HEK293T (cell line): ENCODE measurements at regions not wholly inside any gene's neighbourhood (a gene's known extent, or its start where the extent isn't known, plus 50 kb on each side); places are given as distances from the start of the nearest gene placed in this dataset.

Experiments used
- CTCF ChIA-PET: fragments of 350-600 bp; formaldehyde crosslinking; extraction: SDS; loops from one replicate; lab custom pipeline; 2021; ENCODE audit warnings: antibody characterized with exemption, inconsistent platforms; lab: Yijun Ruan, JAX
- POLR2A ChIA-PET: fragments of 350-600 bp; formaldehyde crosslinking; extraction: SDS; loops from one replicate; lab custom pipeline; 2020; ENCODE audit warnings: antibody characterized with exemption, inconsistent platforms; lab: Yijun Ruan, JAX
- DNase-seq: peaks from one replicate; pipeline ENCODE4 v3.0.0; 2012; ENCODE audit warnings: mixed read lengths; ENCODE audit errors: extremely low spot score
- ARNT ChIP-seq: fragments of 450-650 bp; IDR thresholded peaks from 2 replicates; pipeline ENCODE4 v1.6.1; 2017; ENCODE audit warnings: mild to moderate bottlenecking
- BHLHE40 ChIP-seq: fragments of 450-650 bp; IDR thresholded peaks from 2 replicates; pipeline ENCODE4 v1.6.1; 2016; ENCODE audit warnings: mild to moderate bottlenecking, moderate library complexity, borderline replicate concordance
- CTBP1 ChIP-seq: fragments of 450-650 bp; IDR thresholded peaks from 2 replicates; pipeline ENCODE4 v1.6.1; 2016; ENCODE audit warnings: borderline replicate concordance
- ELF4 ChIP-seq: fragments of 450-650 bp; IDR thresholded peaks from 2 replicates; pipeline ENCODE4 v1.6.1; 2017; ENCODE audit warnings: antibody characterized with exemption
- FOXA1 ChIP-seq: fragments of 450-650 bp; IDR thresholded peaks from 2 replicates; pipeline ENCODE4 v1.6.1; 2016; ENCODE audit warnings: mild to moderate bottlenecking
- FOXK2 ChIP-seq: fragments of 450-650 bp; IDR thresholded peaks from 2 replicates; pipeline ENCODE4 v1.6.1; 2016; ENCODE audit warnings: mild to moderate bottlenecking
- FOXM1 ChIP-seq: fragments of 450-650 bp; IDR thresholded peaks from 2 replicates; pipeline ENCODE4 v1.6.1; 2017; ENCODE audit warnings: mild to moderate bottlenecking, borderline replicate concordance
- HDGF ChIP-seq: fragments of 450-650 bp; IDR thresholded peaks from 2 replicates; pipeline ENCODE4 v1.6.1; 2017; ENCODE audit warnings: antibody characterized with exemption, borderline replicate concordance
- L3MBTL2 ChIP-seq: fragments of 450-650 bp; conservative IDR thresholded peaks from 2 replicates; pipeline ENCODE4 v1.6.1; 2016; ENCODE audit warnings: mild to moderate bottlenecking
- LEF1 ChIP-seq: fragments of 450-650 bp; IDR thresholded peaks from 2 replicates; pipeline ENCODE4 v1.6.1; 2017; ENCODE audit warnings: mild to moderate bottlenecking, borderline replicate concordance
- NFRKB ChIP-seq: fragments of 450-650 bp; IDR thresholded peaks from 2 replicates; pipeline ENCODE4 v1.6.1; 2016; ENCODE audit warnings: mild to moderate bottlenecking, moderate library complexity
- PKNOX1 ChIP-seq: fragments of 450-650 bp; IDR thresholded peaks from 2 replicates; pipeline ENCODE4 v1.6.1; 2016
- SP1 ChIP-seq: fragments of 450-650 bp; IDR thresholded peaks from 2 replicates; pipeline ENCODE4 v1.6.1; 2017
- SUZ12 ChIP-seq: fragments of 450-650 bp; IDR thresholded peaks from 2 replicates; pipeline ENCODE4 v1.6.1; 2016; ENCODE audit warnings: mild to moderate bottlenecking
- TARDBP ChIP-seq: fragments of 450-650 bp; IDR thresholded peaks from 2 replicates; pipeline ENCODE4 v1.6.1; 2016
- ZNF384 ChIP-seq: fragments of 450-650 bp; IDR thresholded peaks from 2 replicates; pipeline ENCODE4 v1.6.1; 2016

GRCh38 chr18:64488698-64489097 lies 339.8 kb upstream of the LINC00305 start:
- no peak for DNase-seq
- ChIA-PET POLR2A (no interaction called here), CTCF (no interaction called here)
- no peak for TF ChIP-seq FOXK2
- no peak for TF ChIP-seq ELF4
- no peak for TF ChIP-seq SP1
- no peak for TF ChIP-seq CTBP1
- TF ChIP-seq L3MBTL2 = no peak
- no peak for TF ChIP-seq HDGF
- no peak for TF ChIP-seq NFRKB
- TF ChIP-seq ZNF384 = no peak
- no peak for TF ChIP-seq ARNT
- no peak for TF ChIP-seq LEF1
- TF ChIP-seq FOXA1 = no peak
- no peak for TF ChIP-seq FOXM1

- CTCF ChIA-PET = no interaction called here
- TF ChIP-seq FOXA1 = no peak
- TF ChIP-seq SP1 = no peak
- TF ChIP-seq PKNOX1 = no peak
- no peak for TF ChIP-seq CTBP1
- TF ChIP-seq FOXM1 = no peak
- no peak for TF ChIP-seq TARDBP
- no peak for TF ChIP-seq SUZ12
- no peak for TF ChIP-seq NFRKB
- TF ChIP-seq HDGF = no peak
- TF ChIP-seq ELF4 = no peak
- TF ChIP-seq ZNF384 = no peak
- TF ChIP-seq LEF1 = no peak
- no peak for TF ChIP-seq L3MBTL2
- TF ChIP-seq FOXK2 = no peak
- no peak for TF ChIP-seq ARNT
- no peak for TF ChIP-seq BHLHE40
- no peak for DNase-seq
- POLR2A ChIA-PET = no interaction called here
These were observed 325.9 kb upstream of the LINC00305 start for GRCh38 chr18:64474773-64475172.

- no peak for TF ChIP-seq L3MBTL2
- DNase-seq = no peak
- CTCF ChIA-PET = no interaction called here
- POLR2A ChIA-PET = no interaction called here
These were observed 325.4 kb upstream of the LINC00305 start for GRCh38 chr18:64474255-64474654.

GRCh38 chr18:64449434-64449833 lies 300.5 kb upstream of the LINC00305 start:
- TF ChIP-seq ZNF384 (no peak), FOXA1 (no peak), LEF1 (no peak), BHLHE40 (no peak), FOXM1 (no peak), NFRKB (no peak), SP1 (no peak), TARDBP (no peak), FOXK2 (no peak)
- CTCF ChIA-PET = no interaction called here
- DNase-seq = no peak
- POLR2A ChIA-PET = no interaction called here

GRCh38 chr18:64444819-64445218 lies 295.9 kb upstream of the LINC00305 start:
- CTCF ChIA-PET = no interaction called here
- DNase-seq = no peak
- POLR2A ChIA-PET = no interaction called here
- no peak for TF ChIP-seq NFRKB
- no peak for TF ChIP-seq ARNT
- TF ChIP-seq ELF4 = no peak
- TF ChIP-seq SUZ12 = no peak
- no peak for TF ChIP-seq FOXK2
- TF ChIP-seq FOXA1 = no peak
- TF ChIP-seq SP1 = no peak
- TF ChIP-seq HDGF = no peak
- TF ChIP-seq ZNF384 = no peak

GRCh38 chr18:64438178-64438577 lies 289.3 kb upstream of the LINC00305 start:
- ChIA-PET POLR2A (no interaction called here), CTCF (interaction anchor here (0.6 kb wide), 1 partner anchor 361 kb away, joined by 3 read pairs; no protein-coding TSS in a partner anchor)
- no peak for DNase-seq
- no peak for TF ChIP-seq CTBP1
- no peak for TF ChIP-seq FOXA1
- no peak for TF ChIP-seq L3MBTL2
- TF ChIP-seq SP1 = no peak
- TF ChIP-seq FOXK2 = no peak
- TF ChIP-seq ARNT = no peak
- no peak for TF ChIP-seq ZNF384

- POLR2A ChIA-PET = no interaction called here
- CTCF ChIA-PET = no interaction called here
- TF ChIP-seq NFRKB = no peak
- TF ChIP-seq FOXA1 = no peak
- TF ChIP-seq ELF4 = no peak
- TF ChIP-seq PKNOX1 = no peak
- TF ChIP-seq LEF1 = no peak
- DNase-seq = no peak
These were observed 287.2 kb upstream of the LINC00305 start for GRCh38 chr18:64436111-64436510.

- DNase-seq = no peak
- TF ChIP-seq FOXK2 (no peak), SP1 (no peak)
- ChIA-PET POLR2A (no interaction called here), CTCF (no interaction called here)
These were observed 270.3 kb upstream of the LINC00305 start for GRCh38 chr18:64419156-64419555.
